Fibroblast of lung (primary cell): ENCODE measurements at regions not wholly inside any gene's neighbourhood (a gene's known extent, or its start where the extent isn't known, plus 50 kb on each side); places are given as distances from the start of the nearest gene placed in this dataset.

ENCODE experiments used
- DNase-seq, 2 donors: peaks; one replicate each; pipeline versions ENCODE4 v3.0.0 to v3.0.0-alpha.2; 2010; ENCODE audit warnings: low read depth in 2 of 2
- H2AFZ ChIP-seq: 2 replicates; pipeline ENCODE4 v1.5.1; 2012; ENCODE audit warnings: low read length, control low read depth, inconsistent platforms
- H3K27ac ChIP-seq: 2 replicates; pipeline ENCODE4 v1.5.1; 2011; ENCODE audit warnings: low read length, control low read depth; ENCODE audit not compliant: insufficient read depth
- H3K27me3 ChIP-seq: 2 replicates; pipeline ENCODE4 v1.5.1; 2011; ENCODE audit warnings: mild to moderate bottlenecking, low read length; ENCODE audit not compliant: control insufficient read depth, insufficient read depth
- H3K36me3 ChIP-seq: 2 replicates; pipeline ENCODE4 v1.5.1; 2011; ENCODE audit warnings: low read length; ENCODE audit not compliant: control insufficient read depth, insufficient read depth
- H3K4me1 ChIP-seq: 2 replicates; pipeline ENCODE4 v1.5.1; 2011; ENCODE audit warnings: low read length; ENCODE audit not compliant: control insufficient read depth, insufficient read depth; ENCODE audit errors: extremely low read depth
- H3K4me2 ChIP-seq: 2 replicates; pipeline ENCODE4 v1.5.1; 2011; ENCODE audit warnings: low read length, control low read depth; ENCODE audit not compliant: insufficient read depth; ENCODE audit errors: extremely low read depth
- H3K4me3 ChIP-seq, 4 experiments: fragments of 200-600 bp in 1 of 4; sonication (generic) in 1 of 4; replicated peaks in 1 of 4; 2 replicates each; pipeline ENCODE4 v1.5.1; 2011 to 2016; ENCODE audit warnings: low read length in 4 of 4, low read depth in 3 of 4, mild to moderate bottlenecking in 3 of 4, control low read depth in 2 of 4, inconsistent platforms in 1 of 4, mixed read lengths in 1 of 4; ENCODE audit not compliant: insufficient read depth in 1 of 4; ENCODE audit errors: control extremely low read depth in 1 of 4
- H3K79me2 ChIP-seq: 2 replicates; pipeline ENCODE4 v1.5.1; 2012; ENCODE audit warnings: mild to moderate bottlenecking, low read length, inconsistent platforms; ENCODE audit not compliant: control insufficient read depth, insufficient read depth
- H3K9ac ChIP-seq: 2 replicates; pipeline ENCODE4 v1.5.1; 2011; ENCODE audit warnings: mild to moderate bottlenecking, low read length, control low read depth; ENCODE audit not compliant: insufficient read depth
- H3K9me3 ChIP-seq: 2 replicates; pipeline ENCODE4 v1.5.1; 2012; ENCODE audit warnings: low read depth, low read length; ENCODE audit not compliant: control insufficient read depth, insufficient read depth
- H4K20me1 ChIP-seq: 2 replicates; pipeline ENCODE4 v1.5.1; 2011; ENCODE audit warnings: low read length; ENCODE audit not compliant: control insufficient read depth, insufficient read depth; ENCODE audit errors: extremely low read depth
- CTCF ChIP-seq, 2 donors: IDR thresholded peaks in 1 of 2; conservative IDR thresholded peaks in 1 of 2; 1 replicate in 1 of 2; 2 replicates in 1 of 2; pipeline ENCODE4 v1.5.1; 2011 to 2012; ENCODE audit warnings: low read length in 2 of 2, control low read depth in 1 of 2, inconsistent platforms in 1 of 2, low read depth in 1 of 2, mild to moderate bottlenecking in 1 of 2
- EZH2 ChIP-seq: IDR thresholded peaks from 2 replicates; pipeline ENCODE4 v1.5.1; 2012; ENCODE audit warnings: low read length, control low read depth, mild to moderate bottlenecking; ENCODE audit errors: missing control alignments

GRCh38 chr6:170135821-170136471 lies 154.9 kb downstream of the DLL1 start:
- Histone ChIP-seq H3K9ac (no peak overlapping the region), H3K27me3 (no peaks in the 10 kb centered on the region), H3K4me2 (no peak overlapping the region), H3K4me3 (no peak overlapping the region), H3K79me2 (no peaks in the 10 kb centered on the region), H3K36me3 (no peaks in the 10 kb centered on the region), H3K9me3 (no peaks in the 10 kb centered on the region), H3K4me1 (no peaks in the 10 kb centered on the region), H3K27ac (no peak overlapping the region), H4K20me1 (no peaks in the 10 kb centered on the region), H2AFZ (no peak overlapping the region)
- no peak for TF ChIP-seq EZH2
- no peak for TF ChIP-seq CTCF (conservative IDR thresholded peaks at IDR 0.05 in 1 of 2, IDR thresholded peaks at IDR 0.05 in 1 of 2; ENCODE audit: low read depth in 1 of 2, low read length in 2 of 2)
- no peak for DNase-seq

DNA sequence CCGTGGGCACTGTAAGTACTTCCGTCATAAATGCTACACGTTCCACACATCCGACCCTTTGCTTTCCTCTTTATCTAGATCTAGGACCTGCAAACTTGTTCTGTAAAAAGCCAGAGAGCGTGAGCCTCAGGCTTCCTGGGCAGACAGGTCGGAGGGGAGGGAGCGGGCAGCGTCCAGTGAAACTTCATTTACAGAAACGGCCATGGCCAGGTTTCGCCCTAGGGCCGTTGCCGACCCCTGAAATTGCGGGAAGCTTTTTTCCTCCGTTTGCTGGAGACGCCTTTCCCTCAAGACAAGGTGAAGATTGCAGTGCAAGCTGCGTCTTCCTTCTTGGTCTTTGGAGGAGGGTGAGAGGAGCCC lies 155.4 kb downstream of the DLL1 start:
- Histone ChIP-seq H3K9me3 (no peaks in the 10 kb centered on the region), H4K20me1 (no peaks in the 10 kb centered on the region), H3K27me3 (no peaks in the 10 kb centered on the region), H3K36me3 (no peaks in the 10 kb centered on the region), H3K27ac (no peak overlapping the region), H3K4me3 (no peak overlapping the region), H3K4me2 (no peak overlapping the region), H2AFZ (no peak overlapping the region), H3K4me1 (no peaks in the 10 kb centered on the region), H3K9ac (no peak overlapping the region), H3K79me2 (no peaks in the 10 kb centered on the region)
- TF ChIP-seq EZH2, result no peak
- TF ChIP-seq CTCF (conservative IDR thresholded peaks at IDR 0.05 in 1 of 2, IDR thresholded peaks at IDR 0.05 in 1 of 2; ENCODE audit: low read depth in 1 of 2, low read length in 2 of 2), result no peak
- DNase-seq, result no peak

GRCh38 chr6:170134471-170135440 lies 156.1 kb downstream of the DLL1 start:
- Histone ChIP-seq H3K4me1 (no peaks in the 10 kb centered on the region), H3K79me2 (no peaks in the 10 kb centered on the region), H4K20me1 (no peaks in the 10 kb centered on the region), H2AFZ (no peak overlapping the region), H3K36me3 (no peaks in the 10 kb centered on the region), H3K9ac (no peak overlapping the region), H3K4me3 (no peak overlapping the region), H3K27ac (no peak overlapping the region), H3K9me3 (no peaks in the 10 kb centered on the region), H3K27me3 (no peaks in the 10 kb centered on the region), H3K4me2 (no peak overlapping the region)
- no peak for TF ChIP-seq EZH2
- TF ChIP-seq CTCF (conservative IDR thresholded peaks at IDR 0.05 in 1 of 2, IDR thresholded peaks at IDR 0.05 in 1 of 2; ENCODE audit: low read depth in 1 of 2, low read length in 2 of 2), result no peak
- DNase-seq, result no peak
